ENCODE measurements at regions not wholly inside any gene's neighbourhood (a gene's known extent, or its start where the extent isn't known, plus 50 kb on each side); places are given as distances from the start of the nearest gene placed in this dataset.

DNA sequence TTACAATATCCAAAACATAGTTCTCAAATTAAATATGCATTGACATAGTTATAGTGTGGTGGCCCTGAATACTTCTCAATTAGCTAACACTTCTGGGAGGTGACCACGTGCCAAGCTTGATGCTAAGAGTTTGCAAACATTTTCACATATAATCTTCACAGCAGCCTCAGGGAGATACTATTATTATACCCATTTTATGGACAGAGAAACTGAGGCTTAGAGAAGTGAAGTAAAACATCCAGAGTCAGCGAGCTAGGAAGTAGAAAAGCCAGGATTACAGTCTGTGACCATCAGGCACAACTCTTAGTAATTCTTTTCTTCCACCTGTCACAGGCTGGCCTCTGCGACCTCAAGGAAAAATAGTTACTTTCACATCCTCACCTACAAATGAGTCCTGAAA lies 102.2 kb upstream of the IRX6 start:
- TF ChIP-seq, protein P1, sequence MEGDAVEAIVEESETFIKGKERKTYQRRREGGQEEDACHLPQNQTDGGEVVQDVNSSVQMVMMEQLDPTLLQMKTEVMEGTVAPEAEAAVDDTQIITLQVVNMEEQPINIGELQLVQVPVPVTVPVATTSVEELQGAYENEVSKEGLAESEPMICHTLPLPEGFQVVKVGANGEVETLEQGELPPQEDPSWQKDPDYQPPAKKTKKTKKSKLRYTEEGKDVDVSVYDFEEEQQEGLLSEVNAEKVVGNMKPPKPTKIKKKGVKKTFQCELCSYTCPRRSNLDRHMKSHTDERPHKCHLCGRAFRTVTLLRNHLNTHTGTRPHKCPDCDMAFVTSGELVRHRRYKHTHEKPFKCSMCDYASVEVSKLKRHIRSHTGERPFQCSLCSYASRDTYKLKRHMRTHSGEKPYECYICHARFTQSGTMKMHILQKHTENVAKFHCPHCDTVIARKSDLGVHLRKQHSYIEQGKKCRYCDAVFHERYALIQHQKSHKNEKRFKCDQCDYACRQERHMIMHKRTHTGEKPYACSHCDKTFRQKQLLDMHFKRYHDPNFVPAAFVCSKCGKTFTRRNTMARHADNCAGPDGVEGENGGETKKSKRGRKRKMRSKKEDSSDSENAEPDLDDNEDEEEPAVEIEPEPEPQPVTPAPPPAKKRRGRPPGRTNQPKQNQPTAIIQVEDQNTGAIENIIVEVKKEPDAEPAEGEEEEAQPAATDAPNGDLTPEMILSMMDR (conservative IDR thresholded peaks at IDR 0.05 in 1 of 2, IDR thresholded peaks at IDR 0.05 in 1 of 2; ENCODE audit: extremely low read depth in 1 of 2, insufficient read depth in 1 of 2, low read depth in 1 of 2, low read length in 2 of 2) = no peak
- no peak for TF ChIP-seq EZH2 (IDR thresholded peaks at IDR 0.05; ENCODE audit: borderline replicate concordance, low read length)
